ENCODE measurements at regions not wholly inside any gene's neighbourhood (a gene's known extent, or its start where the extent isn't known, plus 50 kb on each side); places are given as distances from the start of the nearest gene placed in this dataset.

GRCh38 chr10:33723181-33723580, 388.7 kb upstream of the NRP1 start:
- H3K9me3 ChIP-seq, result no peaks in the 10 kb centered on the region
- in situ Hi-C loops (cut with MboI; ENCODE audit: low pct_ligation_motif_present in 1 of 4, low pct_unique_long_range_greater_than_20kb in 1 of 4, low sequenced_read_pairs in 3 of 4), result no loop called here
- H3K36me3 ChIP-seq, result no peaks in the 10 kb centered on the region
- no peaks in the 10 kb centered on the region for H3K4me1 ChIP-seq
- no peaks in the 10 kb centered on the region for H3K27me3 ChIP-seq
- no peak for DNase-seq
- TF ChIP-seq EP300 (IDR thresholded peaks at IDR 0.05; ENCODE audit: low read depth), result no peak
- TF ChIP-seq, protein P1, sequence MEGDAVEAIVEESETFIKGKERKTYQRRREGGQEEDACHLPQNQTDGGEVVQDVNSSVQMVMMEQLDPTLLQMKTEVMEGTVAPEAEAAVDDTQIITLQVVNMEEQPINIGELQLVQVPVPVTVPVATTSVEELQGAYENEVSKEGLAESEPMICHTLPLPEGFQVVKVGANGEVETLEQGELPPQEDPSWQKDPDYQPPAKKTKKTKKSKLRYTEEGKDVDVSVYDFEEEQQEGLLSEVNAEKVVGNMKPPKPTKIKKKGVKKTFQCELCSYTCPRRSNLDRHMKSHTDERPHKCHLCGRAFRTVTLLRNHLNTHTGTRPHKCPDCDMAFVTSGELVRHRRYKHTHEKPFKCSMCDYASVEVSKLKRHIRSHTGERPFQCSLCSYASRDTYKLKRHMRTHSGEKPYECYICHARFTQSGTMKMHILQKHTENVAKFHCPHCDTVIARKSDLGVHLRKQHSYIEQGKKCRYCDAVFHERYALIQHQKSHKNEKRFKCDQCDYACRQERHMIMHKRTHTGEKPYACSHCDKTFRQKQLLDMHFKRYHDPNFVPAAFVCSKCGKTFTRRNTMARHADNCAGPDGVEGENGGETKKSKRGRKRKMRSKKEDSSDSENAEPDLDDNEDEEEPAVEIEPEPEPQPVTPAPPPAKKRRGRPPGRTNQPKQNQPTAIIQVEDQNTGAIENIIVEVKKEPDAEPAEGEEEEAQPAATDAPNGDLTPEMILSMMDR (IDR thresholded peaks at IDR 0.05), result no peak
- TF ChIP-seq POLR2A (IDR thresholded peaks at IDR 0.05), result no peak
- no peak for TF ChIP-seq POLR2AphosphoS5 (IDR thresholded peaks at IDR 0.05)
- intact Hi-C loops (cut with DNase I; ENCODE audit: low total_unique reads), result no loop called here
- no peak overlapping the region for H3K27ac ChIP-seq
- WGBS, 2 donors (ENCODE audit: low coverage in 1 of 2), result 79% methylated on average over 2 of the region's 2 CpGs; no CpG with 5 or more reads in 1 of the 2 donors
- H3K4me3 ChIP-seq, result no peak overlapping the region

DNA sequence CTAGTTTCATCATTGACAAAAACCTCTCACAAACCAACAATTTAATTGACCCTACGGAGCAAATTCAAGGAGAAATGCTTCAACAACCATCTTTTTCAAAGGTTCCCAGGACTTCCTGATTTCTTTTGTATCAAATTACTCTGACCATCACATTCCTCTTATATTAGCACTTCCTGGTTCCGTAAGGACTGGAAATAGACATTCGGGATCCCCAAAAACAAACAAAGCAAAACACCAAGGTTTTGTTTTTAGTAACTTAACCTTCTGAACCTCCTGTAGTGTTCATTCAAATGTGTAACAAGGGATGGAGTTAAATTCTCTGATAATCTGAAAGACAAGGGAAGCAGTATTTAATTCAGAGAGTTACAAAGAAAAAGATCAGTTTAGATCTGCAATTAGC, 387.6 kb upstream of the NRP1 start:
- H3K27me3 ChIP-seq, result no peaks in the 10 kb centered on the region
- 70 to 77% methylated on average over 3 of the region's 3 CpGs for whole genome bisulfite sequencing, 2 donors (ENCODE audit: low coverage in 1 of 2)
- in situ Hi-C loops (cut with MboI; ENCODE audit: low pct_ligation_motif_present in 1 of 4, low pct_unique_long_range_greater_than_20kb in 1 of 4, low sequenced_read_pairs in 3 of 4), result no loop called here
- TF ChIP-seq EP300 (IDR thresholded peaks at IDR 0.05; ENCODE audit: low read depth) (no peak), POLR2AphosphoS5 (IDR thresholded peaks at IDR 0.05) (no peak), POLR2A (IDR thresholded peaks at IDR 0.05) (no peak)
- TF ChIP-seq, protein P1 (IDR thresholded peaks at IDR 0.05), result no peak
- no peaks in the 10 kb centered on the region for H3K36me3 ChIP-seq
- no peak overlapping the region for H3K27ac ChIP-seq
- no peaks in the 10 kb centered on the region for H3K9me3 ChIP-seq
- H3K4me3 ChIP-seq, result no peak overlapping the region
- intact Hi-C loops (cut with DNase I; ENCODE audit: low total_unique reads), result no loop called here
- H3K4me1 ChIP-seq, result no peaks in the 10 kb centered on the region
- no peak for DNase-seq

- intact Hi-C loops (cut with DNase I; ENCODE audit: low total_unique reads), result no loop called here
- Histone ChIP-seq H3K27me3 (no peaks in the 10 kb centered on the region), H3K4me1 (no peaks in the 10 kb centered on the region), H3K36me3 (no peaks in the 10 kb centered on the region), H3K9me3 (no peaks in the 10 kb centered on the region), H3K4me3 (no peak overlapping the region), H3K27ac (no peak overlapping the region)
- DNase-seq, result no peak
- in situ Hi-C loops (cut with MboI; ENCODE audit: low pct_ligation_motif_present in 1 of 4, low pct_unique_long_range_greater_than_20kb in 1 of 4, low sequenced_read_pairs in 3 of 4), result no loop called here
- WGBS, 2 donors (ENCODE audit: low coverage in 1 of 2), result 78 to 79% methylated on average over 4 to 7 of the region's 7 CpGs
- TF ChIP-seq, protein P1 (IDR thresholded peaks at IDR 0.05), result no peak
- TF ChIP-seq POLR2AphosphoS5 (IDR thresholded peaks at IDR 0.05), result no peak
- no peak for TF ChIP-seq EP300 (IDR thresholded peaks at IDR 0.05; ENCODE audit: low read depth)
- no peak for TF ChIP-seq POLR2A (IDR thresholded peaks at IDR 0.05)
Measured at GRCh38 chr10:33721509-33721908, 387.0 kb upstream of the NRP1 start.

- WGBS, 2 donors (ENCODE audit: low coverage in 1 of 2), result 71 to 75% methylated on average over 2 of the region's 2 CpGs
- in situ Hi-C loops (cut with MboI; ENCODE audit: low pct_ligation_motif_present in 1 of 4, low pct_unique_long_range_greater_than_20kb in 1 of 4, low sequenced_read_pairs in 3 of 4), result no loop called here
- intact Hi-C loops (cut with DNase I; ENCODE audit: low total_unique reads), result no loop called here
Measured at GRCh38 chr10:33720161-33720560, 385.7 kb upstream of the NRP1 start.

More at GRCh38 chr10:33720161-33720560, 385.7 kb upstream of the NRP1 start:
- Histone ChIP-seq H3K9me3 (no peaks in the 10 kb centered on the region), H3K27ac (no peak overlapping the region), H3K4me1 (no peaks in the 10 kb centered on the region), H3K36me3 (no peaks in the 10 kb centered on the region), H3K27me3 (no peaks in the 10 kb centered on the region), H3K4me3 (no peak overlapping the region)
- no peak for DNase-seq
- TF ChIP-seq EP300 (IDR thresholded peaks at IDR 0.05; ENCODE audit: low read depth) (no peak), POLR2AphosphoS5 (IDR thresholded peaks at IDR 0.05) (no peak), POLR2A (IDR thresholded peaks at IDR 0.05) (no peak)
- TF ChIP-seq, protein P1 (IDR thresholded peaks at IDR 0.05), result no peak
